Stimulated activated CD4-positive, alpha-beta T cell treated with anti-CD3 and anti-CD28 coated beads, Interleukin-2, amount 100 ng/mL, for 48 hours (primary cell): ENCODE measurements at regions not wholly inside any gene's neighbourhood (a gene's known extent, or its start where the extent isn't known, plus 50 kb on each side); places are given as distances from the start of the nearest gene placed in this dataset.
"Not testable (repeated sequence)": the region's sequence is repeated elsewhere in the genome, so short reads cannot be mapped to it uniquely, and the experiment has no call there.

Experiments used
- DNase-seq, 2 donors: peaks; one replicate each; pipeline ENCODE4 v3.0.0-alpha.2; 2020

GRCh38 chr4:138414202-138414601 lies 172.1 kb upstream of the SLC7A11 start:
- no peak for DNase-seq

- DNase-seq = no peak
Measured at GRCh38 chr4:138413273-138413672, 171.1 kb upstream of the SLC7A11 start.

- DNase-seq = no peak
Measured at GRCh38 chr4:138412847-138413246, 170.7 kb upstream of the SLC7A11 start.

GRCh38 chr4:138410266-138410665 lies 168.1 kb upstream of the SLC7A11 start:
- DNase-seq = no peak

GRCh38 chr4:138409670-138410069 lies 167.5 kb upstream of the SLC7A11 start:
- no peak for DNase-seq

GRCh38 chr4:138408758-138409157 lies 166.6 kb upstream of the SLC7A11 start:
- DNase-seq = no peak

- DNase-seq = no peak
Measured at GRCh38 chr4:138407329-138407728, 165.2 kb upstream of the SLC7A11 start.

- no peak for DNase-seq
Measured at GRCh38 chr4:138406876-138407275, 164.7 kb upstream of the SLC7A11 start.

GRCh38 chr4:138405934-138406567 lies 163.9 kb upstream of the SLC7A11 start:
- DNase-seq = no peak

GRCh38 chr4:138405466-138405891 lies 163.3 kb upstream of the SLC7A11 start:
- DNase-seq = no peak

GRCh38 chr4:138404801-138405200 lies 162.7 kb upstream of the SLC7A11 start:
- DNase-seq = no peak

- DNase-seq = no peak
Measured at GRCh38 chr4:138404251-138404650, 162.1 kb upstream of the SLC7A11 start.

- DNase-seq = no peak
Measured at GRCh38 chr4:138401334-138401733, 159.2 kb upstream of the SLC7A11 start.

GRCh38 chr4:138400543-138400942 lies 158.4 kb upstream of the SLC7A11 start:
- no peak for DNase-seq

GRCh38 chr4:138400066-138400465 lies 157.9 kb upstream of the SLC7A11 start:
- DNase-seq = no peak

GRCh38 chr4:138399081-138399480 lies 156.9 kb upstream of the SLC7A11 start:
- DNase-seq = no peak

- no peak for DNase-seq
Measured at GRCh38 chr4:138398322-138398721, 156.2 kb upstream of the SLC7A11 start.

GRCh38 chr4:138393886-138394610 lies 151.9 kb upstream of the SLC7A11 start:
- no peak for DNase-seq

- no peak for DNase-seq
Measured at GRCh38 chr4:138392751-138393308, 150.7 kb upstream of the SLC7A11 start.

- DNase-seq = no peak
Measured at GRCh38 chr4:138389976-138390685, 148.0 kb upstream of the SLC7A11 start.

- DNase-seq = no peak
Measured at GRCh38 chr4:138374947-138375346, 132.8 kb upstream of the SLC7A11 start.

- no peak for DNase-seq
Measured at GRCh38 chr4:138367942-138368341, 125.8 kb upstream of the SLC7A11 start.

- not testable (repeated sequence) for DNase-seq
Measured at GRCh38 chr4:138352446-138352845, 110.3 kb upstream of the SLC7A11 start.

- no peak for DNase-seq
Measured at GRCh38 chr4:138348055-138348454, 105.9 kb upstream of the SLC7A11 start.
